ENCODE measurements at regions not wholly inside any gene's neighbourhood (a gene's known extent, or its start where the extent isn't known, plus 50 kb on each side); places are given as distances from the start of the nearest gene placed in this dataset.

DNA sequence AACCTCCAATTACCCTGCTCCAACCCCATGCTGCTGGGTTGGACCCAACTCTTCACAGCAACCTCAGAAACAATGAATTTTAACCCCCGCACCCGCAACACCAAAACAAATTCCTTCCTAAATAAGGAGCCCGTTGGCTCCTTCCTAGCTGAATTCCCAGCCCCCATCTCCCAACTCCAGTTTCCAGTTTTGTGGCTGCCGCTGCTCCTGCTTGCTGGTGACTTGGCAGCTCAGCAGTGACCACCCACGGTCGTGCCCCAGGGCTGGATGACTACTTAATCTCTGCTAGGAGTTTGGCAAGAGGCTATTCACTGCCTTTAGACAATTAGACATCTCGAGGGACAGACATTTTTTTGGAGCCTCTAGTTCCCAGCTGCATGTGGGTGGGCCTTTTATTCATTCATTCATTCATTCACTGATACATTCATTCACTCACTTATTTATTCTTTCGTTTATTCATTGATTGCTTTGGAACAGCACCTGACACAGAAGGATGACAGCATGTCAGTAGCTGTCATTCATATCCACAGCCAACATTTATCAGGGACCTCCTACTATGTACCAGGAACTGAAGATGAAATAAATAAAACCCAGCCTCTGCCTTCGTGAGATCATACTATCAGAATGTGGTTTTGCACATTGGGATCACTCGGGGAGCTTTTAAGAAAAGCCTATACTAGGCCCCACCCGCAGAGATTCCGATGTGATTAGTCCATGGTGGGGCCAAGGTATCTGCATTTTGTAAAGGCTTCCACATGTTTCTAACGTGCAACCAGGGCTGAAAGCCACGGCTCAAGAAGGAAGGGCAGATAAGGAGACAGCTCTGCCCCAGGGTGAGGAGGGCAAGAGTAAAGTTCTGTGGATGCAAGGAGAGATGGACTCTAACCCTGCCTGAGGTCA, 256.5 kb downstream of the SHQ1 start:
- DNase-seq (ENCODE audit: low read depth), result no peak

- DNase-seq (ENCODE audit: low read depth), result no peak
These were observed 257.5 kb downstream of the SHQ1 start for GRCh38 chr3:72590732-72591221.

GRCh38 chr3:72587282-72587681, 261.0 kb downstream of the SHQ1 start:
- no peak for DNase-seq (ENCODE audit: low read depth)

GRCh38 chr3:72586694-72587093, 261.6 kb downstream of the SHQ1 start:
- DNase-seq (ENCODE audit: low read depth), result no peak

GRCh38 chr3:72585966-72586365, 262.3 kb downstream of the SHQ1 start:
- DNase-seq (ENCODE audit: low read depth), result no peak

GRCh38 chr3:72584262-72584661, 264.0 kb downstream of the SHQ1 start:
- no peak for DNase-seq (ENCODE audit: low read depth)

DNA sequence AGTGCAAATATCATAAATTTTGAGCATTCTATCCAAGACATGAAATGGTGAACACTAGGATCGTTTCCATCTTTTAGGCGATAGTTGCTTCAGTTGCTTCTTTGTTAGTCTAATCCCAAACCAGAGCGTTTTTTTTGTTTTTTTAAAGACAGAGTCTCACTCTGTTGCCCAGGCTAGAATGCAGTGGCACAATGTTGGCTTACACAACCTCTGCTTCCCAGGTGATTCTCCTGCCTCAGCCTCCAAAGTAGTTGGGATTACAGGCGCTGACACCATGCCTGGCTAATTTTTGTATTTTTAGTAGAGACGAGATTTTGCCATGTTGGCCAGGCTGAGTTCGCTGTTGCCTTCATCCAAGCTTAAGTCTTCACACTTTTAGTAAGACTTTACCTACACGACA, 265.3 kb downstream of the SHQ1 start:
- no peak for DNase-seq (ENCODE audit: low read depth)

GRCh38 chr3:72582211-72582878, 265.9 kb downstream of the SHQ1 start:
- no peak for DNase-seq (ENCODE audit: low read depth)

- no peak for DNase-seq (ENCODE audit: low read depth)
These were observed 267.3 kb downstream of the SHQ1 start for GRCh38 chr3:72580900-72581299.

GRCh38 chr3:72580246-72580756, 267.9 kb downstream of the SHQ1 start:
- no peak for DNase-seq (ENCODE audit: low read depth)

DNA sequence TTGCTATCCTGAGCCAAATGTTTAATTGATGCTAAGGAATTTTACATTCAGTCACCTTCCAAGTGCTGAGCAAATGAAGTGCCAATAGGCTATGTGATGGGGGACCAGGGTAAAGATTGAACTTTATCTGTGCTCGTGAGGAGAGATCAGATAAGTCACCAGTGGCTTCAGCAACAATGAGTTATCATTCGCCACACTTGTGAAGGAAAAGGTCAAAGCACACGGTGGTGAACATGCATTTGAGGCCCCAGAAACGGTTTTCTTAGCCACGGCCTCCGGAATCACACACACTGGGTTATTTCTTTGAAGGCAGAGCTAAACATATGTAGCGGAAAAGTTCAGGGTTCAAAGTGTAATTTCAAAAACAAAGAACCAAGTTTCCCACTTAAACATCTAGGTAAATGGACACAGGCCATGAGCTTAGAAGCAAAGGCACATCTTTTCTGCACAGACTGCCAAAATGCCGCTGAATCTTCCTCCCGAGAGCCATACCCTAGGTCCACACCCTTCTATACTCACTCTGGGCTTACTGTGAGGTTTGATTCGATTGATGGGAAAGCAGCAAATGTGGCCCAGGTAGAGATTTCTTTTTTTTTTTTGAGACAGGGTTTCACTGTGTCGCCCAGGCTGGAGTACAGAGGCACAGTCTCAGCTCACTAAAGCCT, 268.5 kb downstream of the SHQ1 start:
- DNase-seq (ENCODE audit: low read depth), result no peak

- no peak for DNase-seq (ENCODE audit: low read depth)
These were observed 269.1 kb downstream of the SHQ1 start for GRCh38 chr3:72579191-72579580.

- DNase-seq (ENCODE audit: low read depth), result no peak
These were observed 271.1 kb downstream of the SHQ1 start for GRCh38 chr3:72577190-72577589.

- no peak for DNase-seq (ENCODE audit: low read depth)
These were observed 271.7 kb downstream of the SHQ1 start for GRCh38 chr3:72576563-72576962.

GRCh38 chr3:72574144-72574543, 274.1 kb downstream of the SHQ1 start:
- no peak for DNase-seq (ENCODE audit: low read depth)

- no peak for DNase-seq (ENCODE audit: low read depth)
These were observed 275.2 kb downstream of the SHQ1 start for GRCh38 chr3:72573051-72573450.

- no peak for DNase-seq (ENCODE audit: low read depth)
These were observed 275.7 kb downstream of the SHQ1 start for GRCh38 chr3:72572489-72573007.

DNA sequence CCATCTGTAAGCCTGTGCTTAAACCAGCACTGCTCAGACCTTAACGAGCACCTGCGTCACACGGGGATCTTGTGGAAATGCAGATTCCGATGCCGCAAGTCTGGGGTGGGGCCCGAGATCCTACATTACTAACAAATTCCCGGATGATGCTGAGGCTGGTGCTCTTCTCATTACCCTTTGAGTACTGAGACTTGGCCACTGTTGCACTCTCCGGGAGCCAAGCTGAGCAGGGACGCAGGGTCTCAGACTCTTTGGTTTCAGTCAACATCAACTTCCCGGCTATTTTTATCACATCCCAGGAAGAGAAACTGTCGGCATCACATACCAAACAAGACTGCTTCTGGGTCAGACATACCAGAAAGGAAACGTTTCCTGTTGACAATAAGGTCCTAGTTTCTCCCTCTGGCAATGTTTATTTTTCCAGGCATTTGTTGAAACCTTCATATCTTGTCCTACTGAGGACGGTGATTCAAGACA, 276.6 kb downstream of the SHQ1 start:
- DNase-seq (ENCODE audit: low read depth), result no peak

DNA sequence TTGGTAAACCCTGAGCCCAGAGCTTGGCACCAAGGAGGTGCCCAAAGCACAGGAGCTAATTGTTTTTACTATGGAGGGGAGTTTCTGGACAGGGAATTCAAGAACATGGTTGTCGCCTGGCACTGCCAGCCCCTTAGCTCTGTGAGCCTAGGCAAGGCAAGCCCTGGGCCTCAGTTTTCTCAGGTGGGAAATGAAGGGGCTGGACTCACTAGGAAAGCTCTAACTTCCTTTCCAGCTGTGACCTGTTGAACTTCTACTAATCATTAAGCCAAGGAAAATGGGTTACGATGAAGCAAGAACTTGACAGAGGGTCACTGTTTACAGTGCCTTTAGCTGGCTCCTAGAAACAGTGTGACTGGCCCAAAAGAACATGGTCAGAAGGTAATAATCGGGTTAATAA, 277.2 kb downstream of the SHQ1 start:
- DNase-seq (ENCODE audit: low read depth), result no peak

DNA sequence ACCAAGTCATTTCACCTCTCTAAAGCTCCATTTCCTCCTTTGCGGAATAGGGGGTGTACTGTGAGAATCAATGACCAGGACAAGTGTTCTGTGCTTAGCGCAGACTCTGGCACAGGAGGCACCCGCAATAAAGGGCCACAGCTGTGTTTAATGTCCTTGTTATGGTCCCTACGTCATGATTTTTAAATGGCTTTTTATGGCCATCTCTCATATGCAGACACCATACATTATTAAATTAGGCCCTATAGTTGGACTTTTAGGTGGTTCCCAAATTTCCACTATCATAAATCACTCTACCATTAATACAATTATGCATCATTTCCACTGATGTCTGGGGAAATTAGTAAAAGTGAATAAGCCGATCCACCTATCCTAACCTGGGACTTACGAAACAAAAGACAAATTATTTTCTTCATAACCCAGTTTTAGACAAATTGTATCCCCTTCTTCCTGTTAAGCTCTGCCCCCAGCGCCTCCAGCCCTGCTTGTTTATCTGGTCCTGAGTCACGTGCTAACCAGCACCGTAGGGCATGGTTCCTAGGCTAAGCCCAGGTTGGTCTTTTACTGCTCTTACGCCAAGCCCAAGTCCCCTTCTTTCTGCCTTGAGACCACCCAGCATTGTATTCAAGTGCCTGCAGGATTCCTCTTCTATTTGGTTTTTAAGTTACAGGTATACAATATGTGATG, 278.3 kb downstream of the SHQ1 start:
- DNase-seq (ENCODE audit: low read depth), result no peak

DNA sequence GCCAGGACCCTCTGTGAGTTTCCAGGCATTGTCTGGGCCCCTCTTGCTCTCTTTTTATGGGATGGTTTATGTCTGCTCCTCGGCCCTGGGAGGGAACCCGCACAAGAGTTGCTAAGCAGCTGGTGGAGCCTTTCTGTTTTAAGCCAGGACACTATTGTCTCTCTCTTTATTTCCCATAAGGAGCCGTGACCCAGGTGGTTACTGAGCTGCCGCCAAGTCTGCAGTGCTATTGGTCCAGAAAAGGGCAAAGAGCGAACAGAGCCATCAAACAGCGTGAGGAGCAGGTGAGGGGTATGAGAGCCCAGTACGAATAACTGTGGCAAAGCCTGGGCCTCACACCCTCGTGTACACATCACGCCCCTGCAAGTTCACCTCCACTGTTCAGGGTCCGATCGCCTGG, 280.2 kb downstream of the SHQ1 start:
- no peak for DNase-seq (ENCODE audit: low read depth)

DNA sequence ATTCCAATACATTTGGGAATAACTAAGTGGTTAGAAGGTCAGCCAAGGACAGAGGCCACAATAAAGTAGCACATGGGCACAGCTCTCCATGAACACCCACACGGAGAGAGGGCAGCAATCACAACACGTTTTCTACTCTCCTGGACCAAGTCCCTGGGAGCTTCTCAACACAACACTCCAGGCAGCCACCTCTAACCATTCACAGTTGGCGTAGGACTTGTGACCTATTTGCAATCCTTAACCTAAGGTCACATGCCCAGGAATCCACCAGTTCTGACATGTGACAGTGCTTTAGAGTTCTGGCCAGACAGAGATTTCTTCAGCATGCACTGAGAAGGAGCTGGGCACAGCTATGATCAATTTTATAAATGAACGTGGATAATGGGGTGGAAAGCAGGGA, 280.8 kb downstream of the SHQ1 start:
- no peak for DNase-seq (ENCODE audit: low read depth)

Measured in activated T-helper 1 cell treated with Interleukin-2 at 50 U/mL for 16 hours (primary cell).